ENCODE measurements at regions not wholly inside any gene's neighbourhood (a gene's known extent, or its start where the extent isn't known, plus 50 kb on each side); places are given as distances from the start of the nearest gene placed in this dataset.
"Not testable (repeated sequence)": the region's sequence is repeated elsewhere in the genome, so short reads cannot be mapped to it uniquely, and the experiment has no call there.

DNA sequence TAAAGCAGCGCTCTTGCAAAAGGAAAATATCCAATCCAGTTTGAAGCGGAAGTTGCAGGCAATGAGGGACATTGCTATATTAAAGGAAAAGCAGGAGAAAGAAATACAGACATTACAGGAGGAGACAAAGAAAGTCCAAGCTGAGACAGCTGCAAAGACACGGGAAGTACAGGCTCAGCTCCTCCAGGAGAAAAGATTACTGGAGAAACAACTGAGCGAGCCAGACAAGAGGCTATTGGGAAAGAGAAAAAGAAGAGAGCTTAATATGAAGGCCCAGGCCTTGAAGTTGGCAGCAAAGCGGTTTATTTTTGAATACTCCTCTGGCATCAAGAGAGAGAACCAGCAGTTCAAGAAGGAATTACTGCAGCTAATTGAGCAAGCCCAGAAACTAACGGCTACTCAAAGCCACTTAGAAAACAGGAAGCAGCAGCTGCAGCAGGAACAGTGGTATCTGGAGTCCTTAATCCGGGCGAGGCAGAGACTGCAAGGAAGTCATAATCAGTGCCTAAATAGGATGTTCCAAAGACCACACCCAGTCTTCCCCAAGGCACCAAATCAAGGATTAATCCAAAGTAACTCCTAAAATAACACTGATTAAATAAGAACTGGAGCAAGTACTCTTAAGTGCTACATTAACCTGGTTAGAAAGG, 298.0 kb downstream of the LHFPL1 start:
- TF ChIP-seq CTCF, POLR2A (IDR thresholded peaks at IDR 0.05): not testable (repeated sequence)
